Mesendoderm (in vitro differentiated cells): ENCODE measurements at regions not wholly inside any gene's neighbourhood (a gene's known extent, or its start where the extent isn't known, plus 50 kb on each side); places are given as distances from the start of the nearest gene placed in this dataset.

Experiments
- DNase-seq: peaks from one replicate; pipeline ENCODE4 v3.0.0; 2013
- H2AK5ac ChIP-seq: 2 replicates; pipeline ENCODE4 v1.6.1; 2013; ENCODE audit warnings: low read length, inconsistent platforms
- H2BK120ac ChIP-seq: 2 replicates; pipeline ENCODE4 v1.6.1; 2013; ENCODE audit warnings: low read depth, mild to moderate bottlenecking, low read length, moderate library complexity, mixed read lengths
- H2BK15ac ChIP-seq: replicated peaks from 2 replicates; pipeline ENCODE4 v1.6.1; 2013; ENCODE audit warnings: low read depth, mild to moderate bottlenecking, moderate library complexity
- H2BK5ac ChIP-seq: 2 replicates; pipeline ENCODE4 v1.6.1; 2013; ENCODE audit warnings: low read length, inconsistent platforms
- H3K18ac ChIP-seq: 2 replicates; pipeline ENCODE4 v1.6.1; 2013; ENCODE audit warnings: mild to moderate bottlenecking, low read length, mixed read lengths
- H3K23ac ChIP-seq: one replicate; pipeline ENCODE4 v1.6.1; 2013; ENCODE audit warnings: low read length
- H3K27ac ChIP-seq: 2 replicates; pipeline ENCODE4 v1.5.1; 2013; ENCODE audit warnings: low read depth, mild to moderate bottlenecking, inconsistent platforms, low read length, moderate library complexity
- H3K27me3 ChIP-seq: 2 replicates; pipeline ENCODE4 v1.6.1; 2013; ENCODE audit warnings: low read length, control low read depth, mild to moderate bottlenecking, inconsistent platforms; ENCODE audit not compliant: insufficient read depth, poor library complexity
- H3K36me3 ChIP-seq: 2 replicates; pipeline ENCODE4 v1.6.1; 2013; ENCODE audit warnings: low read length, inconsistent platforms; ENCODE audit not compliant: control insufficient read depth, insufficient read depth
- H3K4ac ChIP-seq: one replicate; pipeline ENCODE4 v1.6.1; 2013; ENCODE audit warnings: low read depth, mild to moderate bottlenecking, low read length, moderate library complexity
- H3K4me1 ChIP-seq: 2 replicates; pipeline ENCODE4 v1.6.1; 2013; ENCODE audit warnings: low read depth, low read length, inconsistent platforms; ENCODE audit not compliant: control insufficient read depth
- H3K4me2 ChIP-seq: 2 replicates; pipeline ENCODE4 v1.6.1; 2013; ENCODE audit warnings: low read length
- H3K4me3 ChIP-seq: 2 replicates; pipeline ENCODE4 v1.5.1; 2013; ENCODE audit warnings: mild to moderate bottlenecking, low read length
- H3K56ac ChIP-seq: one replicate; pipeline ENCODE4 v1.6.1; 2013; ENCODE audit warnings: low read length
- H3K79me1 ChIP-seq: 2 replicates; pipeline ENCODE4 v1.6.1; 2013; ENCODE audit warnings: low read length, inconsistent platforms
- H3K79me2 ChIP-seq: 2 replicates; pipeline ENCODE4 v1.6.1; 2013; ENCODE audit warnings: mild to moderate bottlenecking, low read length; ENCODE audit not compliant: control insufficient read depth, insufficient read depth
- H3K9ac ChIP-seq: 2 replicates; pipeline ENCODE4 v1.6.1; 2013; ENCODE audit warnings: low read length, inconsistent platforms
- H4K5ac ChIP-seq: one replicate; pipeline ENCODE4 v1.6.1; 2013; ENCODE audit warnings: low read length
- H4K8ac ChIP-seq: one replicate; pipeline ENCODE4 v1.6.1; 2013; ENCODE audit warnings: low read depth, mild to moderate bottlenecking, control low read depth, low read length, moderate library complexity
- WGBS: extraction: QIAGEN DNeasy Blood & Tissue Kit; methylation state at CpG from one replicate; pipeline ENCODE4 v1.1.7; 2013; ENCODE audit warnings: low lambda C conversion rate, missing lambda C conversion rate; ENCODE audit not compliant: insufficient coverage; ENCODE audit errors: extremely low coverage; 5-methylcytosine and 5-hydroxymethylcytosine counted together

- Histone ChIP-seq H3K27ac (no peak overlapping the region), H3K56ac (no peak overlapping the region), H3K27me3 (no peaks in the 10 kb centered on the region), H3K9ac (no peak overlapping the region), H3K79me1 (no peaks in the 10 kb centered on the region), H4K5ac (no peak overlapping the region), H3K4ac (no peak overlapping the region), H3K79me2 (no peaks in the 10 kb centered on the region), H2BK15ac (no peak overlapping the region), H3K36me3 (no peaks in the 10 kb centered on the region), H3K23ac (no peak overlapping the region), H2BK5ac (no peak overlapping the region), H3K4me2 (no peak overlapping the region), H2BK120ac (no peak overlapping the region), H3K4me1 (no peaks in the 10 kb centered on the region), H4K8ac (no peak overlapping the region), H3K18ac (no peak overlapping the region), H2AK5ac (no peak overlapping the region), H3K4me3 (no peak overlapping the region)
- DNase-seq, result no peak
- no CpG with 5 or more reads among the region's 2 CpGs for WGBS
Observed at GRCh38 chr18:76307293-76307690, 187.8 kb downstream of the ZNF516 start.

- Histone ChIP-seq H3K27ac (no peak overlapping the region), H3K4me1 (no peaks in the 10 kb centered on the region), H2BK15ac (no peak overlapping the region), H3K36me3 (no peaks in the 10 kb centered on the region), H4K5ac (no peak overlapping the region), H3K4me3 (no peak overlapping the region), H2BK5ac (no peak overlapping the region), H3K27me3 (no peaks in the 10 kb centered on the region), H2AK5ac (no peak overlapping the region), H4K8ac (no peak overlapping the region), H3K4me2 (no peak overlapping the region), H3K9ac (no peak overlapping the region), H3K79me1 (no peaks in the 10 kb centered on the region), H3K4ac (no peak overlapping the region), H3K56ac (no peak overlapping the region), H3K18ac (no peak overlapping the region), H3K79me2 (no peaks in the 10 kb centered on the region), H3K23ac (no peak overlapping the region), H2BK120ac (no peak overlapping the region)
- WGBS, result no CpG with 5 or more reads among the region's 9 CpGs
- peak; percentile 26 for DNase-seq
Observed at GRCh38 chr18:76306685-76307292, 188.3 kb downstream of the ZNF516 start.

- Histone ChIP-seq H3K4me3 (no peak overlapping the region), H2BK15ac (no peak overlapping the region), H2BK120ac (no peak overlapping the region), H3K4me2 (no peak overlapping the region), H3K9ac (no peak overlapping the region), H3K23ac (no peak overlapping the region), H4K8ac (no peak overlapping the region), H3K4ac (no peak overlapping the region), H3K79me2 (no peaks in the 10 kb centered on the region), H3K4me1 (no peaks in the 10 kb centered on the region), H3K56ac (no peak overlapping the region), H3K27me3 (no peaks in the 10 kb centered on the region), H3K18ac (no peak overlapping the region), H3K36me3 (no peaks in the 10 kb centered on the region), H2AK5ac (no peak overlapping the region), H2BK5ac (no peak overlapping the region), H4K5ac (no peak overlapping the region), H3K27ac (no peak overlapping the region), H3K79me1 (no peaks in the 10 kb centered on the region)
- no peak for DNase-seq
- WGBS, result no CpG with 5 or more reads among the region's 3 CpGs
Observed at GRCh38 chr18:76285866-76286265, 209.2 kb downstream of the ZNF516 start.

- H3K36me3 ChIP-seq, result no peaks in the 10 kb centered on the region
- no peaks in the 10 kb centered on the region for H3K4me1 ChIP-seq
Observed at GRCh38 chr18:76281565-76281964, 213.5 kb downstream of the ZNF516 start.

GRCh38 chr18:76277801-76278200 is 217.2 kb downstream of the ZNF516 start:
- no peak overlapping the region for H3K56ac ChIP-seq
- H3K18ac ChIP-seq, result no peak overlapping the region
- no peak overlapping the region for H2BK120ac ChIP-seq
- H4K8ac ChIP-seq, result no peak overlapping the region
- no peak overlapping the region for H2AK5ac ChIP-seq
- H3K79me2 ChIP-seq, result no peaks in the 10 kb centered on the region
- H2BK15ac ChIP-seq, result no peak overlapping the region
- H3K27ac ChIP-seq, result no peak overlapping the region
- H3K4me2 ChIP-seq, result no peak overlapping the region
- no peak overlapping the region for H4K5ac ChIP-seq
- no peak overlapping the region for H3K23ac ChIP-seq
- H3K36me3 ChIP-seq, result no peaks in the 10 kb centered on the region
- no peak overlapping the region for H2BK5ac ChIP-seq
- no CpG with 5 or more reads among the region's 4 CpGs for WGBS
- no peak overlapping the region for H3K4ac ChIP-seq
- no peaks in the 10 kb centered on the region for H3K79me1 ChIP-seq
- DNase-seq, result no peak
- no peaks in the 10 kb centered on the region for H3K27me3 ChIP-seq
- no peak overlapping the region for H3K4me3 ChIP-seq
- no peaks in the 10 kb centered on the region for H3K4me1 ChIP-seq
- no peak overlapping the region for H3K9ac ChIP-seq

More at GRCh38 chr18:76281565-76281964, 213.5 kb downstream of the ZNF516 start:
- Histone ChIP-seq H2AK5ac (no peak overlapping the region), H4K5ac (no peak overlapping the region), H3K23ac (no peak overlapping the region), H3K27ac (no peak overlapping the region), H2BK5ac (no peak overlapping the region), H3K4me3 (no peak overlapping the region), H3K56ac (no peak overlapping the region), H3K79me1 (no peaks in the 10 kb centered on the region), H2BK120ac (no peak overlapping the region), H3K18ac (no peak overlapping the region), H3K4ac (no peak overlapping the region), H4K8ac (no peak overlapping the region), H2BK15ac (no peak overlapping the region), H3K9ac (no peak overlapping the region), H3K4me2 (no peak overlapping the region), H3K27me3 (no peaks in the 10 kb centered on the region), H3K79me2 (no peaks in the 10 kb centered on the region)
- DNase-seq, result no peak
- no CpG with 5 or more reads among the region's 5 CpGs for WGBS

GRCh38 chr18:76275727-76276313 is 219.2 kb downstream of the ZNF516 start:
- Histone ChIP-seq H3K79me1 (no peaks in the 10 kb centered on the region), H2BK5ac (no peak overlapping the region), H3K56ac (no peak overlapping the region), H3K4me3 (no peak overlapping the region), H2AK5ac (no peak overlapping the region), H3K36me3 (no peaks in the 10 kb centered on the region), H3K4me2 (no peak overlapping the region), H3K27ac (no peak overlapping the region), H4K8ac (no peak overlapping the region), H4K5ac (no peak overlapping the region), H3K4me1 (no peaks in the 10 kb centered on the region), H3K79me2 (no peaks in the 10 kb centered on the region), H3K9ac (no peak overlapping the region), H2BK120ac (no peak overlapping the region), H3K23ac (no peak overlapping the region), H3K18ac (no peak overlapping the region), H2BK15ac (no peak overlapping the region), H3K4ac (no peak overlapping the region), H3K27me3 (no peaks in the 10 kb centered on the region)
- DNase-seq, result no peak
- WGBS, result no CpG with 5 or more reads among the region's 7 CpGs
